ENCODE measurements at regions not wholly inside any gene's neighbourhood (a gene's known extent, or its start where the extent isn't known, plus 50 kb on each side); places are given as distances from the start of the nearest gene placed in this dataset.

GRCh38 chr3:8136553-8136952, 365.1 kb upstream of the LMCD1 start:
- TF ChIP-seq MYC (IDR thresholded peaks at IDR 0.05; ENCODE audit: low read depth, low read length): no peak
- TF ChIP-seq MAX (IDR thresholded peaks at IDR 0.05; ENCODE audit: low read depth, low read length): no peak
- H3K4me3 ChIP-seq (ENCODE audit: low read depth, low read length): no peak overlapping the region
- DNase-seq (ENCODE audit: low read depth): no peak

GRCh38 chr3:8143186-8143585, 358.4 kb upstream of the LMCD1 start:
- no peak for DNase-seq (ENCODE audit: low read depth)
- no peak overlapping the region for H3K4me3 ChIP-seq (ENCODE audit: low read depth, low read length)
- TF ChIP-seq MAX (IDR thresholded peaks at IDR 0.05; ENCODE audit: low read depth, low read length) (no peak), CTCF (IDR thresholded peaks at IDR 0.05; ENCODE audit: low read depth, low read length) (no peak), MYC (IDR thresholded peaks at IDR 0.05; ENCODE audit: low read depth, low read length) (no peak), POLR2A (IDR thresholded peaks at IDR 0.05; ENCODE audit: extremely low read depth, insufficient read length) (no peak)

GRCh38 chr3:8145661-8146060, 356.0 kb upstream of the LMCD1 start:
- no peak overlapping the region for H3K4me3 ChIP-seq (ENCODE audit: low read depth, low read length)
- DNase-seq (ENCODE audit: low read depth): no peak
- TF ChIP-seq MYC (IDR thresholded peaks at IDR 0.05; ENCODE audit: low read depth, low read length) (no peak), POLR2A (IDR thresholded peaks at IDR 0.05; ENCODE audit: extremely low read depth, insufficient read length) (no peak), MAX (IDR thresholded peaks at IDR 0.05; ENCODE audit: low read depth, low read length) (no peak), CTCF (IDR thresholded peaks at IDR 0.05; ENCODE audit: low read depth, low read length) (no peak)

GRCh38 chr3:8147711-8148110, 353.9 kb upstream of the LMCD1 start:
- H3K4me3 ChIP-seq (ENCODE audit: low read depth, low read length): no peak overlapping the region
- no peak for DNase-seq (ENCODE audit: low read depth)
- TF ChIP-seq POLR2A (IDR thresholded peaks at IDR 0.05; ENCODE audit: extremely low read depth, insufficient read length) (no peak), MAX (IDR thresholded peaks at IDR 0.05; ENCODE audit: low read depth, low read length) (no peak), MYC (IDR thresholded peaks at IDR 0.05; ENCODE audit: low read depth, low read length) (no peak), CTCF (IDR thresholded peaks at IDR 0.05; ENCODE audit: low read depth, low read length) (no peak)

- TF ChIP-seq CTCF (IDR thresholded peaks at IDR 0.05; ENCODE audit: low read depth, low read length) (no peak), MYC (IDR thresholded peaks at IDR 0.05; ENCODE audit: low read depth, low read length) (no peak), MAX (IDR thresholded peaks at IDR 0.05; ENCODE audit: low read depth, low read length) (no peak), POLR2A (IDR thresholded peaks at IDR 0.05; ENCODE audit: extremely low read depth, insufficient read length) (no peak)
- no peak for DNase-seq (ENCODE audit: low read depth)
- no peak overlapping the region for H3K4me3 ChIP-seq (ENCODE audit: low read depth, low read length)
Observed at GRCh38 chr3:8152821-8153418, 348.7 kb upstream of the LMCD1 start.

GRCh38 chr3:8153800-8154199, 347.8 kb upstream of the LMCD1 start:
- DNase-seq (ENCODE audit: low read depth): no peak
- TF ChIP-seq MAX (IDR thresholded peaks at IDR 0.05; ENCODE audit: low read depth, low read length): no peak
- no peak for TF ChIP-seq MYC (IDR thresholded peaks at IDR 0.05; ENCODE audit: low read depth, low read length)
- no peak for TF ChIP-seq POLR2A (IDR thresholded peaks at IDR 0.05; ENCODE audit: extremely low read depth, insufficient read length)
- no peak for TF ChIP-seq CTCF (IDR thresholded peaks at IDR 0.05; ENCODE audit: low read depth, low read length)
- no peak overlapping the region for H3K4me3 ChIP-seq (ENCODE audit: low read depth, low read length)

Measured in NB4 (cell line).